GM21825 (cell line): ENCODE measurements at regions not wholly inside any gene's neighbourhood (a gene's known extent, or its start where the extent isn't known, plus 50 kb on each side); places are given as distances from the start of the nearest gene placed in this dataset.

Experiments
- ATAC-seq: cut with Tn5 transposase; IDR thresholded peaks from one replicate; pipeline ENCODE4 v1.9.1; 2021; ENCODE audit warnings: mild to moderate bottlenecking, moderate library complexity; ENCODE audit not compliant: unreplicated experiment

DNA sequence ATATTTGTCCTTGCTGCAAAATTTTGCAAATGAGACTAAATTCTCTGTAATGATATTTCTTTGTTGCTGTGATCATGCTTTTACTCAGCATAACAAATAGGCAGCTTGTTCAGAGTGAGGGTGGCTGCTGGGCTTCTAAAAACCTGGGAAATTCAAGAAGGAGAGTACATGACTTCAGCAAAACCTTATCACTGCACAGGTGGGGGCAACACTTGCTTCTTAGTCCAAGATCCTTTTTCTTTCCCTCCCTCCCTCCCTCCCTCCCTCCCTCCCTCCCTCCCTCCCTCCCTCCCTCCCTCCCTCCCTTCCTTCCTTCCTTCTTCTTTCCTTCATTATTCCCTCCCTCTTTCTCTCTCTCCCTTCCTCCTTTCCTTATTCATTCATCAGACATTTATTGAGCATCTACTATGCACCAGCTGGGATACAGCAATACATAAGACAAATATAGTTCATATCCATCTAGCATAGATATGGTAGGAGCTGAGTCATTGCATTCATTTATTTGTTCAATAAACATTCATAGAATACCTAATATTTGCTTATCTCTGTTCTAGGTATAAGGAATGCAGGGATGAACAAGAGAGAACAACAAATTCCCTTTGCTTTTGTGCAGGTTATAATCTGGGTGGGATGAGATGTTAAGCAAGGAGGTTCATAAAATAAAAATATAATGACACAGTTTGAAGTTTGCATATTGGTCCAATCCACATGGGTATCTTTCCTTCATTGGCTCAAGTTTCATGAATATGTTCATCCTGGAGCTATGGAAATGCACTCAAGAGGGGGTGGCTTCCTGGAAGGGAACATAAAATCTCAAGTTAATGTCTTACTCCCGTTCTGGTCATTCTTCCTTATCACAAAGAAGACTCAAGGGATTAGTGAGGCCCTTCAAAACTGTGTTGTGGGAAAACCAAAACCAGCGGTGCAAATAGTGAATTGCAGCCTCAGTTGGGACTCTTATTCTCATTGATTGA, 210.7 kb downstream of the PDCD6IP start:
- no peak for ATAC-seq

DNA sequence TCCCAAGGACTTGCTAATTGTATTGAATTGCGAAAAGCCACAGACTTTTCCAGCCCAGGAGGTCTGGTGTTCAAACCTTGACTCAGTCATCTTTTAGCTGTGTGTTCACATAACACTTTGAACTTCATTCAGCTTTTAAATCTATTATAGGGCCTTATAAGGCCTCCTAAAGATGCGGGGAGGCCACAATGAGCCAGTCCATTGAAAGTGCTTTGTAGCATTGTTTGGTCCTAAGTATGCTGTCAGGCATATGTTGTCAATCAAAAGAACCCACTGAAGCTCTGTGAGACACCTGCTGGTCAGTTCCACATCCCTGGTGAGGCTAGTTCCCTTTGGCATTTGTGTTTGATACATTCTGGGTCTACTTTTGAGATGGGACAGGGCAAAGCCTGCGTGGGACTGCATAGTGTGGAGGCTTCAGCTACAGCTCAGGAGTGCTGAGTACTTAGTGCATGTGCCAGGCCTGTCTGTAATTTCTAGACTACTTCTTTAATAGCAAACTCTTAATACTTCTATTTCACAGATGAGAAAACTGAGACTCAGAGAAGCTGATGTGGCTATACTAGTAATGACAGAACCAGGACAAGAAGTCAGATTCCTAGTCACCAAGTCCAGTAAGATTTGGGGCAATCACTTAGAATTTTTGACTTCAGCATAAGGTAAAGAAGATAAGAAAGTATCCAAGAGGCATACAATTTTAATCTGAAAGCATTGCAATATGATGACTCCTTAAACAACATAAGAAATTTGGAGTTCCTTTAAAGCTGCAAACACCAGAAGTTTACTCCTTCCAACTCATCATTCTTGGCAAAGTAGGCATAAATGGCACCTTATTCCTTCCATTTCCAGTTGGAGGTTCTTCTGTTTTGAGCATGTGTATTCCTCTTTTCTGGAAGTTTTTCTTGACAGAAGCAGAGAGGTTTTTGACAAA, 213.0 kb downstream of the PDCD6IP start:
- ATAC-seq: no peak

DNA sequence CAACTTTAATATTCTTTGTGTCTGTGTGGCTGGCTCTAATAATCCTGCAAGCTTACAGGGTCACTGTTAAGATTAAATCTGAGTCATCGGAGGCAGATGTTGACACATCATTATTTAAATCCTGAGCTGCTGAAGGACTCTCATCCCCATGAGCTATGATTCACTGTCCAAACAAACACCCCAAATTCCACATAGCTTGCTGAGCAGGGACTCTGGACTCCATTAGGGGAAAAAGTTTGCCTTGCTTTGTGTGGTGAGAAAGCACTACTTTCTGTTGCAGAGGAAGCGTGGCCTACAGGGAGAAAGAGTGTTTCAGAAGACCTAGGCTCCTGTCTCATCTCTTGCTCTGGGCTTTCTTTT, 213.7 kb downstream of the PDCD6IP start:
- no peak for ATAC-seq

GRCh38 chr3:34013818-34014570, 215.6 kb downstream of the PDCD6IP start:
- no peak for ATAC-seq

- no peak for ATAC-seq
Measured at GRCh38 chr3:34015204-34016142, 217.0 kb downstream of the PDCD6IP start.

DNA sequence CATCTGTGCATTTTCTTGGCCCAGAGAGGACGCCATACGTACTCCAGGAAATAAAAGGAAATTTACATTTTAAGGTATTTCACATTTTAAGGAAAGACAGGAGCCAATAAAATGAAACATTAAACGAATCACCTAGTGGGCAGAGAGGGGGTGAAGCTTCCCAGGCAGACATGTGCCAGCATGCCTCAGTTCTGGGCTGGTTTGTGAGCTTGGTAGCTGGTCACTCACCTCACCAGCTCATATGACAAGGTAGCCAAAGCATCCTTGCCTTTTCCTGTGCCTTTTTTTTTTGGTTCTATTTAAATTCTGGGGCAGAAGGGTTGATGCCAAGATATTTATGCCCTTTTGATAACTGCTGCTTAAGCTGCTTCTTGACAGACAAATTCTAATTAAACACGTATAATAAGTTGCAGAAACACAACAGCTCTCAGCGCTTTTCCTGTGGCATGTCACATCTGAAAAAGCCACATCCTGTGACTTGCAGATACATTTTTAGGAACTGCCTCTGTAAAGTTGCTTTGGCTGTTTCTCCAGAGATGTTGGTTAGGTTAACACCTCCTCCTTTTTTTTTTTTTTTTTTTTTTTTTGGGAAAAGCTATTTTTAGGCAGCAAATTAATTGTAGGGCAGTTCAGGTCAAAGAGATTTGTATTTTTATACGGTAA, 218.6 kb downstream of the PDCD6IP start:
- peak; percentile 57 for ATAC-seq

GRCh38 chr3:34017757-34018156, 219.3 kb downstream of the PDCD6IP start:
- no peak for ATAC-seq

GRCh38 chr3:34019158-34019557, 220.7 kb downstream of the PDCD6IP start:
- ATAC-seq: no peak

GRCh38 chr3:34020170-34020569, 221.7 kb downstream of the PDCD6IP start:
- no peak for ATAC-seq

DNA sequence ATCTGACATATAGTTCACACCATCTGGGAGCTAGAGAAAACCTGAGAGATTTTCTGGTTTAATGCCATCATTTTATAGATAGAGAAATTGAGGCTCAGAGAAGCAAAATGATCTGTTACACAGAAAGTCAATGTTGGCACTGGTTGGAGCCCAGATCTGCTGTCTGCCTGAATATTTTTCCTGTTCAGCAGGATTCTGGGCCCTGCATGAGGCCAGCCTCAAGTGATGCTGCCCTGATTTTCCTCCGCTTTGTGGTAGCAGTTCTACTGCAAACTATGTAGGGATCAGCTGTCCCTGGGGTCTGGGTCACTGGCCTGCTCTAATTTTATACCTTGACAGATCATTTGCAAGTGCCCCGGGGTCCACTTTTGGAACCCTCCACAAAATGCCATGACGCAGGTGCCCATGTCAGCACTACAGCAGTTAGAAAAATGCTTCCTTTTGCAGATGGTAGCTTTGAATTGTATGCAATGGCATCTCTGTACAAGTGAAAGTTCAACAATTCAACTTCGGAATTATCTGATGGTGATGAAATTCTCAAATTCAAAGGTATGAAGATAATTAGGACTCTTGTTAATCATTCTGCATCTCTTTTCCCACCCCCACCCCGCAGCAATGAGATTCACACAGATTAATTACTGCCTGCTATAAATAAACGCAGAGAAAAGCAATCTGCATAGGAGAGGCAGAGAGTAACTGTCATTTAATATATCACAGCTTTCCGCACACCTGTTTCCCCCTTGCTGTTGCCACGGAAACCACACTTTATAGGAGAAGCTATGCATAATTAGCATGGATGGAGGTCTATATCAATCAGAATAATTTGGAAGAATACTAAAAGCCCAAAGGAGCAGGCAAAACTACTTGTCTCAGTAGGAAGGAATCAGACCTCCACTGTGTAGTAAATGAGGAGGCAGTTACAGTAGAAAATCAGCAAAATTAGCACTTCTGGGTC, 222.6 kb downstream of the PDCD6IP start:
- no peak for ATAC-seq

DNA sequence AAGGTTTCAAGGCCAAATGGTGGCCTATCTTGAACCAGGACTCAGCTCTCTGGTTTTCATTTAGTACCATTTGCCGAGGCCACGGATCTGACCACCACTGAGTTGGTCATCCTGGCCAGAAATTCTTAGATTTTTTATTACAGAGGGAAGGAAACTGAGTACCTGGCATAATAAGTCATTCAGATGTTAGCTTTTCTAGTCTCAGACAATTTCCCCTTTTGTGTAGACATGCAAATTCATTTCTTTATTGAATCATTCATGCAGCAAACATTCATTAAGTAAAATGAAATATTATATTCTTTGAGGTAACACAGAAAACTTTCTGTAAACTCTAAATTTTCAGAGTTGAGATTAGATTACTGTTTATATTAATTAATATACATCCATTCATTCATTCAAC, 223.7 kb downstream of the PDCD6IP start:
- ATAC-seq: no peak

DNA sequence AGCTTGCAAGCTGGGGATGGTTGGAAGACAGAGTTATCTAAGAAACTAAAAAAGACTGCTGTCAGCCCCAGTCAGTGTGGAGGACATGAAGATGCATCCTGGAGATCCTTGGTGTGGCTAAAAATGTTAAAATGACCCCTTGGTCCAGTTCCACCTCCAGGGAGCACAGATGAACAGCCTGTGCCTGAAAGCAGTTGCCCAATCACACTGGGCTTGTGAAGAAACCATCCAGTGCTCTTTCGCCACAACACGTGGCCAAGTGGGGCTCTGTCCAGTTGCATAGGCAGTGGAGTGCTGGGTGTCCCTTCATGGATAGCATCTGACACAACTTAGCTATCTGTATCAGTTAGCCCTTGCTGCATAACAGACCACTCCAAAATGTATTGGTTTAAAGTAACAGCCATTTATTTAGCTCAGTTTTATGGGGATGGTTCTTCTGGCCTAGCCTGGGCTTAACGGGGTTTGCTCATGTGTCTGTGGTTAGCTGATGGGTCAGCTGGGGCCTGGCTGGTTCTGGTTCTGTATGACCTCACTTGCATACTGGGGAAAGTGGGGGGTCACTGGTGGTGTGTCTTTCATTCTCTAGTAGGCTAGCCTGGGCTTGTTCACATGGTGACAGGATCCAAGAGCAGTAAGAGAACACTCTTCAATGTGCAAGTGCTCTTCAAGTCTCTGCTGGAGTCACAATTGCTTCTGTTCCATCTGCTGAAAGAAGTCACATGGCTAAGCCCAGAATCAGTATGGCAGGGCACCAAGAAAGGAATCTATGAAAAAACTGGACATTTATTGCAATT, 226.2 kb downstream of the PDCD6IP start:
- ATAC-seq: no peak

GRCh38 chr3:34033839-34034238, 235.4 kb downstream of the PDCD6IP start:
- ATAC-seq: no peak

DNA sequence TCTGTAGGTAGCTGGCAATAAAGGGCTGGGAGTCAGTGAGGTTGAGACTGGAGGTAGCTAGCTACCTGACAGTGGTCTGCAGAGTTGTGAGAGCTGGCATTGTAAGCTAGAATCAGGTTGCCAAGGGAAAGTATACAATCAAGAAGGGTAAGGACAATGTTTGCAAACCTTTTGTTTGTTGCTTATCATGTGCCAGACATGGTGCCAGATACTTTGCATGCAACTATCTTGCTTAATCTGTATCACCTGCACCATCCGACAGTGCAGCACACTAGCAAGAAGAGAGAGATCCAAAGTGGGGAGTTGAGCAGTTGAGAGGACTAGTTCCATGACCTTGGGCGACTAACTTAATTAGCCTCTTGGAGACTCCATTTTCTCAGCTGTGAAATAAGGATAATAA, 236.4 kb downstream of the PDCD6IP start:
- ATAC-seq: no peak

DNA sequence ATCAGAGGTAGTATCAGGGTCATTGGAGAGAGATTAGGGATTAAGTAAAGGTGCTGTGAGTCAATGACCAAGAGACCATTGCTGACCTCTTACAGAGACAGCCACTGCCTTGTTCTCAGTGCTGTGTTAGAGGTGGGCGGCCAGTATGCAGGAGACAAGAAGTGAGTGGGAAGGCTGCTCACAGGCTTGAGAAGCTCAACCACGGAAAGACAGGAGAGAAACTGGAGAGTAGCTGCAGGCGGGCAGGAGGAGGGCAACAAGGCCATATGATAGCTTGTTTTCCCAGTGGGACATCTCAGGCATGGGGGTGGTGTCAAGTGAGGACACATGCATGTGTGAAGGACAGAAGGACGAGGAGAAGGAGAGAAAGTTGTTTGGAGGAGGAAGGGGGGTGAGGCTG, 237.3 kb downstream of the PDCD6IP start:
- no peak for ATAC-seq

DNA sequence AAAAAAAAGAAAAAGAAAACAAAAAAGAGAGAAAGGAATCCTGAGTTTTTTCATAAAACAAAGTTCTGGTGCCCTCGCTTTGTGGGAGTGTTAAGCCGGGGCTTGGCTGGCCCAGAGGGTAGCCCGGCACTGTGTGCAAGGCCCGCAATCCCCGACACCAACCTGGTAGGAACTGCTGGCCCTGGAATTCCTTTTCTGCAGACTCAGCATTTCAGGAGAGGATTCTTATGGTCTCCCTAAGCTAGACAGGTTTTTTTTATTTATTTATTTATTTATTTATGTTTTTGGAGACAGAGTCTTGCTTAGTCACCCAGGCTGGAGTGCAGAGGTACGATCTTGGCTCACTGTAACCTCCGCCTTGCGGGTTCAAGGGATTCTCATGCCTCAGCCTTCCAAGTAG, 238.8 kb downstream of the PDCD6IP start:
- no peak for ATAC-seq

DNA sequence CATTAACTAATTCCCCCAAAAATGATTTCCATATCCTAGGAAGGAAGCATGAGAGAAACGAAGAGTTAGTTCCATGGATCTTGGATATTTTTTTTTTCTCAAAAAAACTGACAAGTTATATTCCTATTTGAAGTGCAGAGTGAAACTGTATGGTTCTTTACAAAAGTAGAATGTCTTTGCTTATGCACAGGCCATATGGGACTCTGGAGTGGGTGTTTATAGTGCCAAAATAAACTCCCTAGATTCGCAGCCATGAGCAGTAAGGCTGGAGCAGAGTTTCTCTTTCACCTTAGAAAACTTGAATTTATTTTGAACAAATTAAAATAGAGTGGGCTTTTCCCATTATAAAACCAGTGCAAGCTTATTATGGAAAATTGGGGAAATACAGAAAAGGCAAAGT, 239.7 kb downstream of the PDCD6IP start:
- ATAC-seq: no peak
